GM21786 (cell line): ENCODE measurements at regions not wholly inside any gene's neighbourhood (a gene's known extent, or its start where the extent isn't known, plus 50 kb on each side); places are given as distances from the start of the nearest gene placed in this dataset.
"Not testable (repeated sequence)": the region's sequence is repeated elsewhere in the genome, so short reads cannot be mapped to it uniquely, and the experiment has no call there.

Experiments
- ATAC-seq: cut with Tn5 transposase; IDR thresholded peaks from one replicate; pipeline ENCODE4 v1.9.1; 2021; ENCODE audit not compliant: unreplicated experiment

GRCh38 chr6:6998194-6998569 lies 109.6 kb upstream of the RREB1 start:
- no peak for ATAC-seq

GRCh38 chr6:7000825-7001777 lies 106.7 kb upstream of the RREB1 start:
- ATAC-seq: no peak

- no peak for ATAC-seq
These were observed 104.7 kb upstream of the RREB1 start for GRCh38 chr6:7003041-7003440.

- no peak for ATAC-seq
These were observed 103.0 kb upstream of the RREB1 start for GRCh38 chr6:7004581-7005297.

- ATAC-seq: no peak
These were observed 101.1 kb upstream of the RREB1 start for GRCh38 chr6:7006515-7007191.

GRCh38 chr6:7008451-7008988 lies 99.2 kb upstream of the RREB1 start:
- ATAC-seq: no peak

- ATAC-seq: no peak
These were observed 91.5 kb upstream of the RREB1 start for GRCh38 chr6:7016226-7016625.

- ATAC-seq: no peak
These were observed 86.5 kb upstream of the RREB1 start for GRCh38 chr6:7021301-7021700.

GRCh38 chr6:7025861-7026260 lies 81.9 kb upstream of the RREB1 start:
- ATAC-seq: no peak

- ATAC-seq: not testable (repeated sequence)
These were observed 78.8 kb upstream of the RREB1 start for GRCh38 chr6:7028963-7029362.

- not testable (repeated sequence) for ATAC-seq
These were observed 76.8 kb upstream of the RREB1 start for GRCh38 chr6:7030968-7031367.

GRCh38 chr6:7033202-7033601 lies 74.6 kb upstream of the RREB1 start:
- ATAC-seq: no peak

- ATAC-seq: no peak
These were observed 73.7 kb upstream of the RREB1 start for GRCh38 chr6:7034055-7034454.

GRCh38 chr6:7035837-7036249 lies 71.9 kb upstream of the RREB1 start:
- ATAC-seq: no peak

- no peak for ATAC-seq
These were observed 66.2 kb upstream of the RREB1 start for GRCh38 chr6:7041511-7042026.

GRCh38 chr6:7042056-7042653 lies 65.6 kb upstream of the RREB1 start:
- no peak for ATAC-seq

- no peak for ATAC-seq
These were observed 64.9 kb upstream of the RREB1 start for GRCh38 chr6:7042654-7043545.

GRCh38 chr6:7045331-7045730 lies 62.4 kb upstream of the RREB1 start:
- no peak for ATAC-seq

GRCh38 chr6:7045746-7046145 lies 62.0 kb upstream of the RREB1 start:
- ATAC-seq: no peak

GRCh38 chr6:7047128-7047527 lies 60.6 kb upstream of the RREB1 start:
- no peak for ATAC-seq
